ENCODE measurements at regions not wholly inside any gene's neighbourhood (a gene's known extent, or its start where the extent isn't known, plus 50 kb on each side); places are given as distances from the start of the nearest gene placed in this dataset.
"Not testable (repeated sequence)": the region's sequence is repeated elsewhere in the genome, so short reads cannot be mapped to it uniquely, and the experiment has no call there.

- not testable (repeated sequence) for ATAC-seq
These were observed 69.5 kb downstream of the NPIPA7 start for GRCh38 chr16:16448423-16448822.

GRCh38 chr16:16449712-16450237 is 70.8 kb downstream of the NPIPA7 start:
- ATAC-seq: not testable (repeated sequence)

GRCh38 chr16:16451721-16452410 is 72.9 kb downstream of the NPIPA7 start:
- ATAC-seq: not testable (repeated sequence)

DNA sequence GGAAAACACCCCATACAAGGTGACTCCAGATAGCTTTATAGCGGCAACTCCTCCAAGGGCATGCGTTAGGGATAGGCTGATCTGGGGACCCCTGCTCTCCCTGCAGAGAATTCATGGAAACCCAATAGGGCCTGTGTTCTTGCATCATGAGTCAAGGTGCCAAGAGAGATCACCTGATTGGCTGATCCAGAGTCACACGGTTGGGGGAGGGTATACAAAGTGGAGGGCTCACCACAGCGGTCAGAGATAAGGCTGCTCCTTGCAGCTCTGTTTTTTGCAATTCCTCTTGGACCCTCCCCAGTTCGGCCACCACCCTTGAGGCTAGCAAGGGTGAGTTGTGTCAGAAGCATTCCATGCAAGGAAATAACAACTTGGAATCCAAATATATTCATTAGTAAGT is 79.6 kb downstream of the NPIPA7 start:
- not testable (repeated sequence) for ATAC-seq

- ATAC-seq: not testable (repeated sequence)
These were observed 84.9 kb downstream of the NPIPA7 start for GRCh38 chr16:16463792-16464191.

DNA sequence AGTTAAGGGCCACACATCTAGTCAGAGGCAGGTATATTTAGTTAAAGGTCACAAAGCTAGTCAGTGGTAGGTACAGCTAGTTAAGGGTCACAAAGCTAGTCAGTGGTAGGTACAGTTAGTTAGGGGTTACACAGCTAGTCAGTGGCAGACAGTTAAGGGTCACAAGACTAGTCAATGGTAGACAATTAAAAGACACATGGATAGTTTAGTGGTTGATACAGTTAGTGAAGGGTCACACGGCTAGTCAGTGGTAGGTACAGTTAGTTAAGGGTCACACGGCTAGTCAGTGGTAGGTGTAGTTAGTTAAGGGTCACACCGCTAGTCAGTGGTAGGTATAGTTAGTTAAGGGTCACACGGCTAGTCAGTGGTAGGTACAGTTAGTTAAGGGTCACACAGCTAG is 110.0 kb downstream of the NPIPA7 start:
- not testable (repeated sequence) for ATAC-seq

DNA sequence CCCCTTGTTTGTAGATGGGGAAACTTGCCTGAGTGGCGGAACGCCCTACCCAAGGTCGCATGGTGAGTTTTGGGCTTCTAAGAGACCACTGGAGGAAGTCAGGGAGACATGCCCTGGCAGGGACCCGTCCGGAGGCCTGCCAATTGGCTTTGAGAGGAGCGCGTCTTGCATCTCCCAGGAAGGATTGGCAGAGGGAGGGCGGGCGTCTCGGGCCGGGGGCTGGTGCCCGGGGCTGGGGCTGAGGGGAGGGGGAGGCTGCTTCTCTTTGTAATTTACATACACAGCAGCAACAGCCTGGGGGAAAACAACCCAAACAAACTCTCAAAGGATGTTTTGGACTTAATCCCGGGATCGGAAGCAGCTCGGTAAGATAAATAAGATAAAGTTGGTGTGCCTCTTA is 110.5 kb downstream of the NPIPA7 start:
- not testable (repeated sequence) for ATAC-seq

DNA sequence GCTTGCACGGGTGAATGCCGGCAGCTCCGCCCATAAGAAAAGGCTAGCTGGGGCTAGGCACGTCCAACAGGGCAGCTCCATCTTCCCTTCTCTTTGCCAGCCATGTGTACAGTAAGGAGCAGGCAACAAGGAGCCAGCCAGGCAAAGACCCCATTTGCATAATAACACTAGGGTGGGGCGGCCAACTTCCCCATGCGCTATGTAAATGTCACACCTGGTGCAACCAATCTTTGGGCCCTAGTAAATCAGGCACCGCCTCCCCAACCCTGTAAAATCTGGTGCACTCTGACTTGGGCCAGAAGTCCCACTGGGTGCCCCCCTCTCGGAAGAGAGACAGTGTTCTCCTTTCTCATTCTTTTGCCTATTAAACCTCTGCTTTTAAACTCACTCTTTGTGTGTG is 115.2 kb downstream of the NPIPA7 start:
- not testable (repeated sequence) for ATAC-seq

- ATAC-seq: not testable (repeated sequence)
These were observed 116.1 kb downstream of the NPIPA7 start for GRCh38 chr16:16494998-16495397.

DNA sequence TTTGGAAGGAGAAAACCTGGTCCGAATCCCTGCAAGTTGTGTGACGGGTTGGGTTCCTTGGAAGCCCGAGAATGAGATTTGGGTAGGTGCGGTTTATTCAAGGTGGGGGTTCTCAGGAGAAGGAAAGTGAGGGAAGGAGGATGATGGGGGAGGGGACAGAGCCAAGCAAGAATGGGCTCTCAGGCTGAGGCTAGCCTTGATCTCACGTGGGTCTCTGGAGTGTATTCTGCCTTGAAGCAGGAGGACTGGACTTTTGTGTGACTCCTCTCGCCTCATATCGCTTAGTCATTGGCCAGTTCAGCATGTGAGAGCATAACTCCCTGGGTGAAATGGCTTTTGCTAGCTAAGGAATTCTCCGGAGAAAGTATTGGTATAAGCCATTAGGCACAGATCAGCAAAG is 120.9 kb downstream of the NPIPA7 start:
- not testable (repeated sequence) for ATAC-seq

DNA sequence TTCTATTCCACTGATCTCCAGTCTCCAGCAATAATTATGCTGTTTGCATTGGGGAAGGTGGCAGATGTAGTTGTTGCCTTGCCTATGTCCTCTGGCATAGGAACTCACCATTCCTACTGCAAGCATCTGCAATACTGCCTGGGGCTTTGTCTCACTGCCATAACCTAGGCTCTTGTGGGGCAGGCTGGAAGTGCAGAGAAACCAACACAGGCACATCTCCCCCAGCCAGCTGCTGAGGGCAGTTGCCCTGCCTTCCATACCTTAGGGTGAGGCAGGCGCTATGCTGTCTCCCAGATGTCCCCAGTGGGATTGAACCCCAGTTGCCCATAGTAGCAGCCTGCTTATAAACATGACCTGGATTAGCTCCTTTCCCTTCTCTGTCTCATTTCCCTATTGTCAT is 128.1 kb downstream of the NPIPA7 start:
- ATAC-seq: not testable (repeated sequence)

GRCh38 chr16:16508344-16508743 is 129.4 kb downstream of the NPIPA7 start:
- not testable (repeated sequence) for ATAC-seq

DNA sequence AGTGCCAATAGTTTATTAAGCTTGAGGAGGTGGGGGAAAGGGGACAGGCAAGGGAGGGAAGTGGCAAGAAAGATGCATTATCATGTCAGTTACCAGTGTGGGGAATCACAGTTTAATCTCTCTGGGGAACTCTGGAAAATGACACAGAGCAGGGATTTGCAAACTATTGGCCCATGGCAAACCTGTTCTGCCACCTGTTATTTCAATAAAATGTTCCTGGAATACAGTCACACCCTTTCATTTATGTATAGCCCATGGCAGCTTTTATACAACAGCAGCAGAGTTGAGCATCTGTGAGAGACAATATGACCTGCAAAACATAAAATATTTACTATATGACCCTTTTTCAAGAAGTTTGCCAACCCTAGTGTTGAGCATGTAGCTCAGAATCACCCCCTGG is 140.5 kb downstream of the NPIPA7 start:
- not testable (repeated sequence) for ATAC-seq

DNA sequence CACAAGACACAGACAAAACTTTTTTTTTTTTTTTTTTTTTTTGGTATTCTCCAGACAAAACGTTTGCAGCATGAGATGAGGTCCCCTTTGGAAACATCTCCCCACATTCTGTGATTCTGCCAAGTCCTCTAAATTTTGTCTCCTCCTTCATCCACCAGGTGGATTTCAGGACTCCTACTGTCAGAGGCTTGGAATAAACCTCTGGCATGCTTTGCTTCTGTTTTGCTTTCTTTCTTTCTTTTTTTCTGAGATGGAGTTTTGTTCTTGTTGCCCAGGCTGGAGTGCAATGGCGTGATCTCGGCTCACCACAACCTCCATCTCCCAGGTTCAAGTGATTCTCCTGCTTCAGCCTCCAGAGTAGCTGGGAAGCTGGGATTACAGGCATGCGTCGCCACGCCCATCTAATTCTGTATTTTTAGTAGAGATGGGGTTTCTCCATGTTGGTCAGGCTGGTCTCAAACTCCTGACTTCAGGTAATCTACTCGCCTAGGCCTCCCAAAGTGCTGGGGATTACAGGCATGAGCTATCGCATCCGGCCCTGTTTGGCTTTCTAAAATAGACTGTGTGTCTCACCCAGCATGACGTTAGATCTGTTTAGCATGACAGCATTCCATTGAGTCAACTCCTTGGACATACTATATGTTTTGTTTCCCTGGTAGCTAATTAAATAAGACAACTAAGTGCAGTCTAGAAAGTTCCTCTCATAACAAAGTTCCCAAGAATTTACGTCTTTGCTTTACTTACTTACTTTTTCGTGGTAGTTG is 142.5 kb downstream of the NPIPA7 start:
- not testable (repeated sequence) for ATAC-seq

DNA sequence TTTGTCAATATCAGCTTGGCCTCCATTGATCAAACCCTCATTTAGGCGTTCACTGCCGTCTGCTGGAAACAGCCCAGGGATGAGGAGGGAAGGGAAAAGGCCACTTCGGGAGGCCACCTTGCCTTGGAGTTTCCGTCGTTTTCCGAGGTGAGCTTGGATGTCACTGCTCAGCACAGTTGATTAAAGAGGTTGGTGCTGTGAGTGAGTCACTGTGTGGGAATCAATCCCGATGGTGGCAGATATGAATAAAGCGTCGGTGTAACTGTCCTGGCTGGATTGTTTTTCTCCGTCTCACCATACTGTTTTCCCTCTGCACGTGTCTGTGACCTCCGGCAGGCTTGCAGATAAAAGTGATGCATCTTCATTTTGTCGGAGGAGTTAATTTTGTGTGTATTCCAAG is 148.1 kb downstream of the NPIPA7 start:
- not testable (repeated sequence) for ATAC-seq

DNA sequence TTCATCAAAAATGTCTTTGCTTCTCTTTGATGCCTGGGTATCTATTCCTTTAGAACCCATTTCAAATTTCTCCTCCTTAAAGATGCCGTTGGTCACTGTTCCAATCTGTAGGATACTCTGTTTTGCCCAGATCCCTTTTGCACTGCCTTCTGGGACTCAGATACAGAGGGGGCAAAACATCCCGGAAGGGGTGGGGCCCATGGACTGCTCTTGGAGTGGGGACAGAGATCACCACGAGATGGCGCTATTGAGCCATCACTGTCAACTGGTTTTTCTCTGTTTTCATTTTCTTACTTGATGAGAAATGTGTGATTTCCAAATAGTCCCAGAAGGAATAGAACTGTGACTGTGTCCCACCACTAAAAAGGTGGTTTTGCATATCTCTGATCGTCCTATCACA is 151.8 kb downstream of the NPIPA7 start:
- not testable (repeated sequence) for ATAC-seq

- ATAC-seq: not testable (repeated sequence)
These were observed 156.6 kb downstream of the NPIPA7 start for GRCh38 chr16:16535565-16535964.

DNA sequence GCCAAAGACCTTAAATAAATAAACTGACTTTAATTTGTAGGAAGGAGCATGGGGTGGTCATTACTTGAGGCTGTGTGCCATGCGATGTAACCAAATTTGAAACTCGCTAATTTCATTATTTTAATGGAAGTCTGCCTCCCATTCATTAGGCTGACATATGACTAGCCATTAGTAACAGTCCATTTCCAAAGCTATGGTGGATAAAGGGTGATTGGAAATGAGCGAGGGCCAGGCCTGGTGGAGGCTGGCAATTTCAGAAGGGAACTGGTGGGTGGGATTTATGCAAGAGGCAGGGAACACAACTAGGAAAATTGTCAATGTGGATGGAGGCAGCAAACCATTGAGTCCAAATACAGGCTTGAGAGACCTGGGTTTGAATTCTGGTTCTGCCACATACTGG is 157.2 kb downstream of the NPIPA7 start:
- ATAC-seq: not testable (repeated sequence)

DNA sequence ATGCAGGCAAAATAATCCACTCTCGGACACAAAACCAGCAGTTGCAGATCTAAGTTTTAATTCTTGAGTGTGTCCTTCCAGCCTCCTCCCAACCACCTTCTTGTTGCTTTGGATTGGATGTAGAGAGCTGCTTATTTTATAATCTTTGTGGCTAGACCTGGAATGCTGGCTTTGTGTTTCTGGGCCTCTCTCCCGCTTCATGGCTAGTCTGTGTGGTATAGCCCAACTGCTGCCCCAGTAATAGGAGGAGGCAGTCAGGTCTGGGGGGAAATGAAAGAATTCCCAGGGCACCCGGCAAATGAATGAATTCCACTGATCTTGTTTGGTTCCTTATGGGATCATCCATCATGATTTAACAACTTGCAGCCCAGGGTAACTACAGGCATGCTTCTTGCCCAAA is 170.8 kb downstream of the NPIPA7 start:
- not testable (repeated sequence) for ATAC-seq

GRCh38 chr16:16550824-16551223 is 171.9 kb downstream of the NPIPA7 start:
- not testable (repeated sequence) for ATAC-seq

- ATAC-seq: not testable (repeated sequence)
These were observed 173.9 kb downstream of the NPIPA7 start for GRCh38 chr16:16552819-16553340.

DNA sequence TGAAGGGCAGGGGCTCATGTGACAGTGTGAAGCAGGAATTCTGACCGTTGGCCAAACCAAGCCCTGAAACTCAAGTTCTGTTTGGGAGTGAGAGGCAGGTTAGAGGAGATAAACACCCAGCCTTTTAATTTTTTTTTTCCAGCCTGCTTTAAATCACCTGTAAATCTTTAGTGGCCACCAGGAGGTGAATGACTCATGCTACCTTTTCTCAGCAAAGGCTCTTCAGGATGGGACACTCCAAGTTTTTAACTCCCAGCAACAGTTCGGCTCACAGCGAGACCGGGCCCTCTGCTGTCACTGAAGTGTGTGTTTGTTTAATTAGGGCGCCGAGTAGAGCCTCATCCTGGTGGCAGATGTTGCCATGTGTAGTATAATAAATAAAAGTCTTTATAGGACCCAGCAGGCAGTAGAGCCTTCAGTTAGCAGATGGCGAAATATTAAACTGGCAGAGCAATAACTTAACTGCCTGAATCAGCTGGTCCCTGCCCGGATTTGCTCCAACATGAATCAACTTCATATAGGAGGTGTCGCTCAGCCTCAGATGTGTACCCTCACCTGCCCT is 180.3 kb downstream of the NPIPA7 start:
- not testable (repeated sequence) for ATAC-seq

GRCh38 chr16:16561532-16561931 is 182.6 kb downstream of the NPIPA7 start:
- not testable (repeated sequence) for ATAC-seq

Measured in activated CD4-positive, CD25-positive, alpha-beta regulatory T cell treated with anti-CD3 and anti-CD28 coated beads, Interleukin-2, amount 50 U/mL, for 24 hours (primary cell).